ENCODE measurements at regions not wholly inside any gene's neighbourhood (a gene's known extent, or its start where the extent isn't known, plus 50 kb on each side); places are given as distances from the start of the nearest gene placed in this dataset.

DNA sequence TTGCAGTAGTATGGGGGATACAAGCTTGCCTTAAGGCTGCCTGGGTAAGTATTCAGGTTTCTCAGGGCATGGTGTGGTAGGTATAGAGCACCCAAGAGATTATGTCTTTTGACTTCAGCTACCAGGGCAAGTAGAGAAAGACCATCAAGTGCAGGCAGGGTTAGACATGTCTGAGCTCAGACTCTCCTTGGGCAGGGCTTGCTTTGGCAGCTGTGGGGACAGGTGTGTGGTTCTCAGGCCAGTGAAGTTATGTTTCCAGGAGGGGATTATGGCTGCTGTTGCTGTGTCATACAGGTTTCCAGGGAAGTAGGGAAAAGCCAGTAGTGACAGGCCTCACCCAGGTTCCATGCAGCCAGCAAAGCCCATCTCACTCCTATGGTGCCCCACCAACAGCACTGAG lies 1040.4 kb downstream of the FLRT2 start:
- DNase-seq: no peak

DNA sequence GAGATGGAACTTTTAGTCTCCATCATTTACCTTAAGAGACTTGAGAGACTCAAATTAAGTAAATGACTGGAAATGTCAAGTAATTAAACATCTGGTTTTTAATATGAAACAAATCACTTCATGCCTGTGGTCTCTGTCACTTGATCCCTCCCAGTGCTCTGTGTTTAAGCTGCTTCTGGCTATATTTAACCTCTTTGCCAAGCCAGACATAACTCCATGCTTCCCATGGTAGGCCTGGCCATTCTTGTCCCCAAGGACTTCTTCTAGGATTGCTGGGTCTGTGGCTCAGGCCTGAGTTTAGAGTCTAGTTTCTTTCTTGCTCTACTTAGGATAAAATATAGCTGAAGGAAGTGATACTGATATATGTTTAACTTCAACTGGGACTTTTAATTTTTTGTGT lies 1013.6 kb downstream of the FLRT2 start:
- DNase-seq: no peak

DNA sequence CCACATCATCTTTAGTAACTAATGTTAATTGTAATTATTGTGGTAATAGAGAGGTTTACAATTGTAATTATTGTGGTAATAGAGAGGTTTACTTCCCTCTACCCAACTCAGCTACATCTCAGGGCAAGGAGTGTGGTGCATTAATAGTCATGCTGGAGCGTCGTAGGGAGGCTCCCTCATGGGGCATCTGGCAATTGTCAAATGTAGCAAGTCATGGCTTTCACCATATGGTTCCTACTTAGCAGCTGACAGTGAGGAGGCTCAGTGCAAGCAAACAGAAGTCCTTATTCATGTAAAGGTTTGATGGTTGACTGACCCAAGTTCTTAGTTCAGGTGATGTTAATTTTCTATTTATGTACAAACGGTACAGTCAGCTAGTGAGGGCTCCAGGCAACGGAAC lies 1012.0 kb downstream of the FLRT2 start:
- no peak for DNase-seq

DNA sequence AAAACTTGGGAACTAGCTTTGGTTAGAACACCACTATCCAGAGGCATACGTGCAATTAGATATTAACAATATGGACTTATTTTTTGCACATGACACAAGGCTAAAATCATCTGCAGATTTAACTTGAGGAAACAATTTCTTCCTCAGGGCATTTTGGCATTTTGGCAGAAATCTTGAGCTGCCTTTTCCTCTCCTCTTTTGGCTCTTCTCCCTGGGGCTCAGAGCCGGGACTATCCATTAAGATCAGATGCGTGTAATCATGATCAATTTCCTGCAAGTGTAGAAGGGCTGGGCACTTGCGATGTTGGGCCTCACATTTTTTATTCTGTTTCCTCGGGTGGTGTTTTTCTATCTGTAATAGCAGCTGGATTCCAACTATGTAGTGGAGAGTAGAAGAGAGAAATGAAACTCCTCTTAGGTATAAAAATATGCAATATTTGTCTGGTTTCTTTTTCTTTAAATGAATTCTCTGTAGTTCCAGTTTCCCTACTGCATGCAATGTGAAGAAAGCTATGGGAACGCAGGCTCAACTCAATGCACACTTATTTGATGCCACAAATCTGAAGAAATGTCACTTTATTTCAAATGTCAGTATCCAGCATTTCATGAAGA lies 1010.8 kb downstream of the FLRT2 start:
- no peak for DNase-seq

DNA sequence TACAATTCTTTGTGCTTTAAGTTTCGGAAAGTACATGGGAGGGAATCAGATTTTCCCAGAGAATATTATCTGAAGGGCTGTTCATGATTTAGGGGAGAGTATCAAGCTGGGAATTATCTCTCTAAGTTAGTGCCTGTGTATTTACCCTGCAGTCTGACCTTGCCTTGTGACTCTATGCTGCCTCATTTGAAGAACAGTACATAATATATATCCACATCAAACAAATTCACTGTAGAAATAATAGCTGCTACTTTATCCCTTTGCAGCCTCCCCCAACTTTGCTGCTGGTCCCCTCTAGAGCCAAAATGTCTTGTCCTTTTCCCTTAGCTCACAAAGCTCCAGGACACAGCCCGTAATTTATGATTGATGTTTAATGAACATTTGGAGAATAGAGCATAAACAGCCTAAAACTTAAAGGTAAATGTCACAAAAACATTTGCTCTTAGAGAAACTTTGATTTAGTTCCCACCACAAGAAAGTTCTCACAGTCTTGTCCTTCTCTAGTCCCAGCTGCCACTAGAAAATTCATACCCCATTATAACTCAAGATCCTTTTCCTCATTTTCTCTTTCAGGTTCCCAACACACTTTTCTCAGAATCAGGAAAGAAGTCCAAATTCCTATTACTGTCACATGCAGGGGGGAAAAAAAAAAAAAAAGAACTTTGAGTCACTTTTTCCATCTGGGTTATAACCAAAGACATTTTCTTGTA lies 1009.6 kb downstream of the FLRT2 start:
- DNase-seq: no peak

DNA sequence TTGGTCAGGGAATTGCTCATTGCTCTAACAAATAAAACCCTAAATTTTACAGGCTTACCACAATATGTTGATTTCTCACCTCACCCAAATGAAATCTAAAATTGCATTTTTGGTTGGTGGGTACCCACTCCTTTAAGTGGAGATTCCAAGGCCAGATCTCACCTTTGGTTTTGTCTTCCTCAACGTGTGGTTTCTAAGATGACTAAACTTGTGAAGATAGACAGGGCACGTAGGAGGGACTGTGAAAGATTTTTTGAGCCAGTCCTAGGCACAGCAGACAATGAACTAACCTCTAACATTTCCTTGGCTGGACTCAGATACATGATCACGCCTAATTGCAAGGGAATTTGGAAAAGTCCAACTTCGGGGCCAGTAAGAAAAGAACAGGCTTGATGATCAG lies 1003.9 kb downstream of the FLRT2 start:
- DNase-seq: no peak

DNA sequence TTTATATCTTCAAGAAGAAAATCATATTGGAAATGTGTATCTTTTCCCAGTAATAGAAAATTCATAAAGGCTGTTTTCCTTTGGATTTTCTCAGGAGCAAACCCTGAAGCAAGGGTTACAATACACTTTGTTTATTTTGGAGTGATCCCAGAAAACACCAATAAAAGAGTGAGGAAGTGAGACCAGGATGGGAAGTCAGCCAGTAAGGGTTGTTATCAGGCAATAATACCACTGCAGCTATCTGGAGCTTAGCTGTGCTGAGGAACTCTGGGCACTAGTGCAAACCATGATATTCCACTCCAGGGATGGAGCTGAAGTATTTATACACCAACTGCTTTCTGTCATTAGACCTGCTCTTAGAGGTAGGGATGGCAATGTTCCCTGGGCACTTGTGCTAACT lies 1002.3 kb downstream of the FLRT2 start:
- DNase-seq: no peak

DNA sequence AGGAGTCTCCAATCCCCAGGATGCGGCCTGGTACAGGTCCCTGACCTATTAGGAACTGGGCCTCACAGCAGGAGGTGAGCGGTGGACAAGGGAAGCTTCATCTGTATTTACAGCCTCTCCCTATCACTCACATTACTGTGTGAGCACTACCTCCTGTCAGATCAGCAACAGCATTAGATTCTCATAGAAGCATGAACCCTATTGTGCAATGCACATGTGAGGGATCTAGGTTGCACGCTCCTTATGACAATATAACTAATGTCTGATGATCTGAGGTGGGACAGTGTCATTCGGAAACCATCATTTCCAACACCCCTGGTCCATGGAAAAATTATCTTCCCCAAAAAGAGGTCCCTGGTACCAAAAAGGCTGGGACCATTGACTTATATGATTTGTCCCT lies 1000.5 kb downstream of the FLRT2 start:
- no peak for DNase-seq

DNA sequence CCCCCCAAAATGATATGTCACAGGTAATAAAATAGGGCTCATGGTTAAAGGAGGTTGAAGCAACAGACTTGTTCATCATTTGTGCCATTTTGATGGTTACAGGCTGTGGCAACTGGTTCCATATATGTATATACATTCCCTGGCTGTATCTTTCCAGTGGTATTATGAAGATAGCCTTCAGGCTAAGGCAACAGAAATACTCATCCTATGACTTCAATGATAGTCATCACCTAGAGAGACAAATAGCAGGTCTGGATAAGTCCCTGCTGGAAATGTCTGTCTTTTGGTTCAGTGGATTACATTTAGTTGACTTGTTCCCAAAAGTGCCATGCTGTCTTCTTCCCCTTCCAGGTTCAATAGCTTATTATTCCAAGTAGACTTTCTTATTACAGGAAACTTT lies 997.4 kb downstream of the FLRT2 start:
- DNase-seq: no peak

DNA sequence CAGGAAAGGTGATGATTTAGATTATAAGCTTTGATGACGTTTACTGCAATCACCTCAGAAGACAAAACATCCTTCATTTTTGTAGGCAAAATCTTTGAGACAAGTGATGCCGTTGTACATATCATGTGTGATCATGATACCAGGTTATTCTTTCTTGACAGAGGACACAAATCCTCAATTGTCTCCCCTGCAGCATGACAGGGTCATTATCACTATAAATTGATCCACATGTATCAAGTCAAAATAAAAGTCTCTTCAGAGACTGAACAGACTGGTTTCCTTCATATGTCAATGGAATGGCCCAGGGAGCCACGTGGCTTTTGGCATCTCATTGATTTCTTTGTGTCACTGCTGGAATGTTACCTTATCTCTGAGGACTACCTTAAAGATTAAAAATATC lies 995.7 kb downstream of the FLRT2 start:
- DNase-seq: no peak

DNA sequence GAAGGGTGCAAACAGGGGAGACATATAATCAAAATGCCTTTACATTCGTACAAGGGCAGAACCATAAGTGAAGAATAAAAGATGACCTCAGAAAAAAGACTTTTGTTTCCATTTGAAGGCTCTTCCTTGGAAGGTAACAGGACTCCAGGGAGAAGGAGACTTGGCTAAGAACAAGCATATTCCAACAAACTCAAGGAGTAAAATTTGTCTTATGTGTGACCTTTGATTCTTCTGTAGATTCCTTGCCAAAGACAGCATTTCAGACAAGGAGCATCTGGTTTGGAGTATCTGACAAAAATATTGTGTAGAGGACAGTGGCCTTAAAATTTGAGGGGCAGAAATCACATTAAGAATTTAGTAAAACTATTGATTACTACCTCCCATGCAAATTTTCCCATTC lies 991.9 kb downstream of the FLRT2 start:
- no peak for DNase-seq

DNA sequence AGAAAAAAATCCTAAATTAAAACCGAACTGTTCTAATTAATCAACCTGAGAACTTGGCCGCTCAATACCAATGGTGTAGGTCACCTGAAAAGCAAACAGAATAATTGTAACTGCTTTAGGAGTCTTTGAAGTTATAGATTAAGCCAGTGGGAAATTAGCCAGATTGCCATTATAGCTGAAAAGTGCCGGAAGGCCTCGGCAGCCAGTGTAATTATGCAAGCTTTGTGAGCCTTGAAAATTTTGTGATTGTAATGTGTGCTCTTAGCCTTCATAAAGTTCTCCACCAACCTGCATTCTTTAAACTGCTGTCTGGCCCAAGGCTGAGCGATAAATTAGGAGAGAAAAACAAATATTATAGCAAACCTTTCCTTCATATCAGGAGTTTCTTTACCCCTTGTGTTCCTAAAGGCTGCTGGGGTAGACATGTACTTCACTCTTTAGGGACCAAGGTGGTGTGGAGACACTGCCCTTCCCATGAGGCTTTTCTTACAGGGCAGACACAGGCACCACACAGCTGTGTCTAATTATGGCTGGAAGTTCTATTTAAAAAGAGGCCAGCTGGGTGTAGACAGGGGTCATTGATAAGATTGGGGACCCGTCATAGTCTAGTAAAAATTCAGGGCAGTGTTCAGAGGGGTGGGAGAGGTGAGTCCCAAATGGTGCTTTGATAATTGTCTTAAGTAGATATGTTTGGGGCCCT lies 991.2 kb downstream of the FLRT2 start:
- no peak for DNase-seq

DNA sequence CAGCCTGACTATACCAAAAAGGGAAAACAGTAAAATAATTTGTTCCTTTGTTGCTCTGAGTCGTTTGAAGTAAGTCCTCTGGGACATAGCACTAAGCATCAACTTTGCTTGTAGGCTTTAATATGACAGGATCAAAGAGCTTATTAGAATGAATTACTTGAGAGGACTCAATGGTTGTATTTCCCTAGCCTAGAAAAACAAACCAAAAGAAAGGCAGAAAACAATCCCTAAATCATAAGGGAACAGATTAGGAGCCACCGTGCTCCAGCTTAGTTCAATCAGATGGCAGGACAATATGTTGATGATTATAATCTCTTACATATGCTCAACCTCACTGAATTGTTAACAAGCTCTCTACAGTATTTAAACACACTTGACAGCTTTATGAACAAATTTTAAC lies 988.4 kb downstream of the FLRT2 start:
- DNase-seq: no peak

DNA sequence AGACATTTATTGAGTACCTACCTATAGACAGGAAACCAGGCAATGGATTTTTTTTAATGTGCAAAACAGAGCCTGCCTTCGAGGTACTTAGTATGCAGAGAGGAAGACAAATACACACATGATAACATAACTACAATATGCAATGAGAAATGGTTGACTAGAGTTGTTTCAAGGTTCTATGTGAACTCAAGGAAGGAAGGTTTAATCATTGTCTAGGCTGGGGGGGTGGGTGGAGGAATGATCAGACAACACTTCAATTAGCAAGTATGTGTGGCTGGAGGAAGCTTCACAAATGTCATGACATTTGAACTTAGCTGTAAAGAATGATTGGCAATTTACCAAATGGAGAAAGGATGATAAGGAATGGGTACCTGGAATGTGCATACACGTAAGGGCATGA lies 985.3 kb downstream of the FLRT2 start:
- DNase-seq: no peak

DNA sequence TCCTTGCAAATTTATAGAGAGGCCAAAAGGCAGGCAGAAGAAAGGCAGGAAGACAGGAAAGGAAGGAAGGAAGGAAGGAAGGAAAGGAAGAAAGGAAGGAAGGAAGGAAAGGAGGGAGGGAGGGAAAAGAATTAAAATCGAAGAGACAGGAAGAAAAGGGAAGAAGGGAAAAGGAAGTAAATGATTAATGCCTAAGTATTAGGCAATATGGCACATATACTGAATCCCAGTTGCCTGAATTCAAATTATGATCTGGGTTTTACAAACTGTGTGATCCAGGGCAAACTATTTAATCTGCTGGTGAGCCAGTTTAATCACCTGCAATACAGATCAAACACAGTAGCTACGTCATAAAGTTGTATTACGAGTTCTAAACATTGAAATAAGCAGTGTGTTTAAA lies 983.6 kb downstream of the FLRT2 start:
- DNase-seq: no peak

DNA sequence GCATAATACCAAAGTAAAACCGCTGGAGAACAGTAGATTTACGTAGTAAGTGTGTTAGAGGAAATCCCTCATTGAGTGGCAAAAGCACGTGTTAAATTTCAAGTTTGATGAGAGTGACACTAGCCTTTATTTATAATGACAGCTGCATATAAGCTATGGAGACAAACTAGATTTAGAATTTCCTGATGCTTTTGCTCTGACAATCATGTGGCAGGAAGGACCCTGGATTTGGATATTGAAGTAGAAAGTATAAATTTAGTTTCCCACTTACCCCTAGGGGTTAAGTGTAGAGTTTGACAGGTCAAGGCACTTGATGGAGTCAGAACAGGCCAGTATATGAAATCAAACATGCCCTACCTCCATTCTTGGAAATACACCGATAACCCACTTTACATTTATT lies 983.1 kb downstream of the FLRT2 start:
- no peak for DNase-seq

DNA sequence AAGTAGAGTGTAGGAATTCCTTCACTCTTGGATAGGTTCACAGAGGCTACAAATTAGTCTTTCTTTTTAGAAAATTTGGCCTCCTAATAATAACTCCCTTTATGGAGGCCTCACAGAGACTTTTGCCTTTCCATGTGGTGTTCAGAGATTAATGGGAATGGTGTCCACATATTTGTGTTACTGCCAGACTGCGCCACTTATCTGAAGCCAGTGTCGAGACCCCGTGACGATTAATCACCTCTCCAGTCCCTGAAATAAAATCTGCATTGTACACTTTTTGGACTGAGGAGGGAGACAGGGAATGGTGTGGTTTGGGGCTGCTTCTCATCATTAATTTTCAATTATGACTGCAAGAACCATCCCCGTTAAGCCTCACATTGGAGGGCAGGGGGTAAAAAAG lies 980.5 kb downstream of the FLRT2 start:
- DNase-seq: no peak

DNA sequence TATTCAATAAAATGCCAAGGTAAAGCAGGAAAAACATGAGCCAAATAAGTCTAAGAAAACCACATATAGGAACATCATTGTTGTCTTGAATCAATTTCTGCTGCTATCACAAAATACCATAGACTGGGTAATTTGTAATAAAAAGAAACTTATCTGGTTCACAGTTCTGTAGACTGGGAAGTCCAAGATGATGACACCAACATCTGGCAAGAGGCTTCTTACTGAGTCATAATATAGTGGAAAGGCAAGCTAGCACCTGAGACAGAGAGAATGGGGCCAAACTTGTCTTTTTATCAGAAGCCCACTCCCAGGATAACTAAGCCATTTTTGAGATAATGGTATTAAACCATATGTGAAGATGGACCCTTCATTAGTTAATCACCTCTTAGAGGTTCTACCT lies 975.9 kb downstream of the FLRT2 start:
- DNase-seq: no peak

DNA sequence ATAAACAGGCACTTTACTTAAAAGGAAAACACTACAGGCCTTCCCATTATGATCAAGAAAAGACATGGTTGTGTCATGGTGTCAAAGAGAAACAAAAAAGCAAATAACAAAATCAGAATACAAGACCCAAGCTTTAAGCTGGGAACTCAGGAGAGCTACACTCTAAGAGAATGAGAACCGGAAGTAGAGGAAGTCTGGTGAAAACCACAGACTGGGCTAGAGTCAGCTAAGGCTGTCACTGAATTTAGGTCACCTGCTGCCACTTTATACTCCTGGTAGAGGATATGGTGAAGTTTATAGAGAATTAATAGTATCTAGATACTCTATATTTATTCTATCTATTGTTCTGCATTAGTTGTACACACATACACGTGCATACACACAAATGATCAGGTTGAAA lies 971.7 kb downstream of the FLRT2 start:
- DNase-seq: no peak

DNA sequence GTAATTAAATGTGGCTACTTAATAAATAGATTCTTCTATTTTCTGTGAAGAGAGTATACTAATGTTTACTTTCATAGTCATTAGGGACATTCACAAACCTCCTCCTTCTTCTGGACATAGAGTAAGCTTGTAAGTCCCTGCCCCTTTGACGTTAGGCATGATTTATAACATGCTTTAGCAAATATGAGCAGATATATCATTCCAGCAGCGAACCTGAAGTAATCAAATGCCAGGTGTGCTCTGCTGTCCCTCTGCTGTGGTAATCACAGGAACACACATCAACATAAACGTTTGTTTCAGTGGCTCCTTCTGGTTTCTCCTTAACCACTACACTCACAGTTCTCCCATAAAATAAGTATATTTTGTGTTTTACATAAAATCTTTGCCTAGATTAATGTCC lies 961.8 kb downstream of the FLRT2 start:
- no peak for DNase-seq

DNA sequence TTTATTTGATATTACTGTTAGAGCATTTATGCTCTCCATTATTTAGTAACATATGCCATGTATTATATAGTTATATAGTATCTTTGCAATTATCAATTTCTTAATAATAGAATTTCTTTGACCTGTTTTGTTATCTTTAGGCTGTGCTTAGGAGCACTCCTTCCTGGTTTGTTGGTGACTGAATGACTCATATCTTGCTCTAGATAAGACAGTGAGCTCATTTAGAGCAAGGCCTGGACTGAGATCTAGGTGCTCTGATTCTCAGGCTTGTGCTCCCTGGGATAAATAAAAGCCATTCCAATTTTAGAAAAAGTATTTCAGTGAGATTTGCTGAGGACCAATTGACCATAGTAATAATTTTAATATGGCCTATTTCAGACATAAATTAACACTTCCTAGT lies 951.2 kb downstream of the FLRT2 start:
- no peak for DNase-seq

DNA sequence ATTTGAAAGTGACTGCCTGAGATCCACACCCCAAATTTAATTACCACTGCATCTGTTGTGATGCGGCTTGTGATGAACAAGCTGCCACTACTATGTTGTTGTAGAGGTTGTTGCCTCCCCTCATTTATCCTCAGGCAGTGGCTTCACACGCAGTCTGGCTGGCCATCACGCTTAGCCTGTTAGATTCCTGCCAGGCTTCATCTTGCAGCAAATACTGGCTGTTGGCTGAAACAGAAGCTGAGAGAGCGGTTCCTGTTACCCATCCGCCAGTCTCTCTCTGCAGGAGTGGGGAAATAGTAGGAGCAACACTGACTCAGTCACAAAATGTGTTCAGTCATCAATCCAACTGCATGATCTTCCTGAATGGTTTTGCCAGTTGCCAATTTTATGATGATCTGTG lies 934.4 kb downstream of the FLRT2 start:
- no peak for DNase-seq

DNA sequence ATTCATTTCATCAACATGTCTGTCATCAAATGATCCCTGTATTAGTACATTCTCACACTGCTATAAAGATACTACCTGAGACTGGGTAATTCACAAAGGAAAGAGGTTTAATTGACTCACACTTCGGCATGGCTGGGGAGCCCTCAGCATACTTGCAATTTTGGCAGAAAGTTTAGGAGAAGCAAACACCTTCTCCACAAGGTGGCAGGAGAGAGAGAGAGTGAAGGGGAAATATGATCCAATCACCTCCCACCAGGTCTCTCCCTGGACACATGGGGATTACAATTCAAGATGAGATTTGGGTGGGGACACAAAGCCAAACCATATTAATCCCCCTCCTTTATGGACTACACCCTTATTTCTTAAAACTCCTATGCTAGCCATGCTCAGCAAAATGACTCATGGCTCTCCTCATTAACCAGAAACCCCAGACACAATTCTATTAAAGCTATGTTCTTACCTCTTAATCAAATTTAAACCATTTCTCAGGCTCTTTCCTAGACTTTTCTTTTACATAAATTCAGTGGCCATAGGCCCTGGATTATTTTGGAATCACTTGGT lies 932.3 kb downstream of the FLRT2 start:
- no peak for DNase-seq

DNA sequence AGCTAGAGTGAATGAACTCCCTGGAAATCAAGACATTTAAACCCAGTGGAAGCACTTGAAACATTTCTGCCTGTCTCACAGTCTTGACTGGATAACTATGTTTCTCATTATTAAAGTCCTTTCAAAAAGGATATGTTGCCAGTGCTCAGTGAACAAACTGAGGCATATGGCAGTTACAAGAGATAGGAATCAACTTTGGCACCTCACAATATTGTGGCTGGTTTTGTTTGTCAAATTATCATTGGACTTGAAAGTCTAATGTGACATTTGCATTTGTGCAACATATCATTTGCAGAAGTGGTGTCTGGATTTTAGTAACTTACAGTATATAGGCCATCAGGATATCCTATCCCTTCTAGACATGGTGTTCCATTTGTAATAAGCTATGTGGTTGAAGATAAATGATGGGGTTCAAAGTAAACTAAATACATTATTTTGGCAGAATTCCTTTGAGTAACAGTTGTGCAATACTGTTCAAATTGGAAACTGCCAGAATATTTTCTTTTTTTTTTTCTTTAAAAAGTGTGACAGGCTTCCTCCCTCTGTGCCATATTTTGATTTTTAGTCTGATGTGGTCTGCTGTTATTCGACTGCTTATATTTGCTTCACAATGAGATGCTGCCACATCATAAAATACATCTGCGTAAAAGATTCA lies 927.7 kb downstream of the FLRT2 start:
- DNase-seq: no peak
